GM12878 (cell line): ENCODE measurements at regions not wholly inside any gene's neighbourhood (a gene's known extent, or its start where the extent isn't known, plus 50 kb on each side); places are given as distances from the start of the nearest gene placed in this dataset.

Experiments
- ATAC-seq: fragments of 200-7000 bp; cut with Tn5 transposase; 3 replicates; pipeline ENCODE4 v1.9.1; 2020; ENCODE audit warnings: mild to moderate bottlenecking, moderate library complexity
- BruUV-seq: library from RNA; stranded (reverse); fragments of 400-500 nt; replicated peaks from 2 replicates; lab custom pipeline; 2021; lab: Mats Ljungman, UMichigan
- CTCF ChIA-PET: fragments of 300-600 bp; sonication (Branson Sonifier 250); formaldehyde crosslinking; extraction: SDS; loops from one replicate; lab custom pipeline; 2021; ENCODE audit warnings: inconsistent platforms; lab: Yijun Ruan, JAX
- POLR2A ChIA-PET: fragments of 350-600 bp; formaldehyde crosslinking; extraction: SDS; loops from one replicate; lab custom pipeline; 2021; ENCODE audit warnings: inconsistent platforms; lab: Charles Lee
- RAD21 ChIA-PET: fragments of 300-600 bp; sonication (Branson Sonifier 250); formaldehyde crosslinking; loops from one replicate; lab custom pipeline; 2023; ENCODE audit warnings: antibody characterized with exemption; ENCODE audit not compliant: unreplicated experiment; lab: Charles Lee
- SMC1A ChIA-PET: fragments of 300-600 bp; sonication (Branson Sonifier 250); formaldehyde crosslinking; loops from one replicate; lab custom pipeline; 2023; ENCODE audit not compliant: unreplicated experiment, uncharacterized antibody; lab: Charles Lee
- DNase-seq: peaks from one replicate; pipeline ENCODE4 v3.0.0-alpha.2; 2011; ENCODE audit warnings: low read depth, low spot score
- FAIRE-seq: peaks from 3 replicates; lab custom pipeline; 2011; peaks lifted over from hg19 to GRCh38; lab: Jason Lieb, UNC
- H2AFZ ChIP-seq: 2 replicates; pipeline ENCODE4 v1.6.0; 2011; ENCODE audit warnings: low read depth, low read length, control low read depth; ENCODE audit not compliant: control insufficient read depth
- H3K27ac ChIP-seq: 2 replicates; pipeline ENCODE4 v1.5.1; 2011; ENCODE audit warnings: control low read depth; ENCODE audit not compliant: control insufficient read depth, insufficient read depth
- H3K27me3 ChIP-seq, 2 experiments: replicated peaks in 1 of 2; 2 replicates each; pipeline versions ENCODE4 v1.6.0 to v1.6.1; 2011; ENCODE audit warnings: low read length in 1 of 2; ENCODE audit not compliant: control insufficient read depth in 2 of 2, insufficient read depth in 2 of 2
- H3K36me3 ChIP-seq, 2 experiments: 2 replicates each; pipeline ENCODE4 v1.5.1; 2011; ENCODE audit warnings: low read length in 1 of 2; ENCODE audit not compliant: control insufficient read depth in 2 of 2, insufficient read depth in 2 of 2
- H3K4me1 ChIP-seq: 2 replicates; pipeline ENCODE4 v1.6.1; 2011; ENCODE audit warnings: mild to moderate bottlenecking, low read length, moderate library complexity, mixed read lengths; ENCODE audit not compliant: control insufficient read depth, insufficient read depth
- H3K4me2 ChIP-seq: 2 replicates; pipeline ENCODE4 v1.6.0; 2011; ENCODE audit warnings: control low read depth; ENCODE audit not compliant: control insufficient read depth, insufficient read depth
- H3K4me3 ChIP-seq: fragments of 200-600 bp; sonication (generic); 2 replicates; pipeline ENCODE4 v1.5.1; 2016
- H3K79me2 ChIP-seq: 2 replicates; pipeline ENCODE4 v1.6.0; 2011; ENCODE audit warnings: low read length; ENCODE audit not compliant: control insufficient read depth, insufficient read depth
- H3K9ac ChIP-seq: 2 replicates; pipeline ENCODE4 v1.8.0; 2011; ENCODE audit warnings: low read length, control low read depth, mixed read lengths; ENCODE audit not compliant: control insufficient read depth, insufficient read depth
- H3K9me3 ChIP-seq: replicated peaks from 3 replicates; pipeline ENCODE4 v1.5.1; 2011; ENCODE audit warnings: mild to moderate bottlenecking, low read length; ENCODE audit not compliant: control insufficient read depth, insufficient read depth
- H4K20me1 ChIP-seq: 2 replicates; pipeline ENCODE4 v1.6.0; 2011; ENCODE audit not compliant: control insufficient read depth, insufficient read depth
- CBX5 ChIP-seq: sonication (generic); IDR thresholded peaks from 2 replicates; pipeline ENCODE4 v1.6.1; 2016; ENCODE audit warnings: low read depth, moderate library complexity, mild to moderate bottlenecking, inconsistent platforms
- ESRRA ChIP-seq: IDR thresholded peaks from 2 replicates; pipeline ENCODE4 v1.6.1; 2012; ENCODE audit warnings: mild to moderate bottlenecking, low read length, improper control_type of control experiment
- FOXK2 ChIP-seq: fragments of 450-650 bp; IDR thresholded peaks from 2 replicates; pipeline ENCODE4 v1.6.1; 2017; ENCODE audit warnings: mild to moderate bottlenecking, moderate library complexity
- HDAC6 ChIP-seq: fragments of 200-600 bp; sonication (generic); IDR thresholded peaks from one replicate; pipeline ENCODE4 v1.8.0; 2017; ENCODE audit warnings: antibody characterized with exemption; ENCODE audit not compliant: unreplicated experiment
- LARP7 ChIP-seq: fragments of 450-650 bp; IDR thresholded peaks from 2 replicates; pipeline ENCODE4 v1.6.1; 2017; ENCODE audit warnings: mild to moderate bottlenecking
- MEF2A ChIP-seq: IDR thresholded peaks from 2 replicates; pipeline ENCODE4 v1.6.1; 2011; ENCODE audit warnings: low read depth, mild to moderate bottlenecking, low read length, moderate library complexity; ENCODE audit not compliant: insufficient read depth
- NR2C2 ChIP-seq: IDR thresholded peaks from 2 replicates; pipeline ENCODE4 v1.6.1; 2011; ENCODE audit warnings: borderline replicate concordance, low read depth; ENCODE audit not compliant: control insufficient read depth, insufficient read length
- PAX5 ChIP-seq: IDR thresholded peaks from 2 replicates; pipeline ENCODE4 v1.6.1; 2011; ENCODE audit warnings: low read depth, low read length, borderline replicate concordance
- SREBF1 ChIP-seq: IDR thresholded peaks from 2 replicates; pipeline ENCODE4 v1.6.1; 2012; ENCODE audit warnings: mild to moderate bottlenecking, low read length
- TBL1XR1 ChIP-seq: IDR thresholded peaks from 2 replicates; pipeline ENCODE4 v1.6.1; 2012; ENCODE audit warnings: low read depth, low read length, improper control_type of control experiment
- ZBTB40 ChIP-seq: fragments of 450-650 bp; IDR thresholded peaks from 2 replicates; pipeline ENCODE4 v1.6.1; 2016; ENCODE audit warnings: mild to moderate bottlenecking, moderate library complexity, borderline replicate concordance
- ZNF207 ChIP-seq: fragments of 450-650 bp; IDR thresholded peaks from 2 replicates; pipeline ENCODE4 v1.6.1; 2014; ENCODE audit warnings: antibody characterized with exemption, mild to moderate bottlenecking, borderline replicate concordance
- ZNF24 ChIP-seq: fragments of 450-650 bp; IDR thresholded peaks from 2 replicates; pipeline ENCODE4 v1.6.1; 2017; ENCODE audit warnings: antibody characterized with exemption, mild to moderate bottlenecking
- ZNF687 ChIP-seq: fragments of 450-650 bp; IDR thresholded peaks from 2 replicates; pipeline ENCODE4 v1.6.1; 2017; ENCODE audit warnings: mild to moderate bottlenecking, moderate library complexity
- WGBS: methylation state at CpG from one replicate; pipeline ENCODE4 v1.1.6; 2016; ENCODE audit warnings: low lambda C conversion rate; ENCODE audit not compliant: insufficient replicate concordance, insufficient coverage; ENCODE audit errors: missing lambda C conversion rate; 5-methylcytosine and 5-hydroxymethylcytosine counted together
- in situ Hi-C: fragments of 300-500 bp; cut with MboI; formaldehyde crosslinking; loops from 9 replicates; pipeline ENCODE4 v1.14.3; 2018; ENCODE audit warnings: mixed read lengths
- intact Hi-C: fragments of 100-400 bp; cut with micrococcal nuclease; formaldehyde crosslinking; loops from one replicate; pipeline ENCODE4 v1.14.2; 2022; ENCODE audit not compliant: unreplicated experiment
- TF ChIP-seq, protein P1 (sequence below): fragments of 450-650 bp; formaldehyde crosslinking; IDR thresholded peaks from 2 replicates; pipeline ENCODE4 v1.4.0; 2020; ENCODE audit warnings: mild to moderate bottlenecking, moderate library complexity

GRCh38 chr19:29399804-29400203 lies 126.0 kb upstream of the VSTM2B start:
- no peak for FAIRE-seq
- Histone ChIP-seq H3K36me3 (no peaks in the 10 kb centered on the region), H3K9me3 (no peaks in the 10 kb centered on the region), H3K79me2 (no peaks in the 10 kb centered on the region), H3K9ac (no peak overlapping the region), H3K4me2 (no peak overlapping the region), H3K27me3 (no peaks in the 10 kb centered on the region), H2AFZ (no peak overlapping the region), H4K20me1 (no peaks in the 10 kb centered on the region), H3K4me3 (no peak overlapping the region), H3K4me1 (no peaks in the 10 kb centered on the region), H3K27ac (no peak overlapping the region)
- 22% methylated on average over 8 of the region's 8 CpGs for WGBS
- DNase-seq: no peak
- TF ChIP-seq NR2C2 (no peak), ZBTB40 (no peak), PAX5 (no peak), ZNF207 (no peak), HDAC6 (no peak), ESRRA (no peak), LARP7 (no peak), TBL1XR1 (no peak), MEF2A (no peak), ZNF24 (no peak), FOXK2 (no peak), ZNF687 (no peak), CBX5 (no peak), SREBF1 (no peak)
- TF ChIP-seq, protein P1, sequence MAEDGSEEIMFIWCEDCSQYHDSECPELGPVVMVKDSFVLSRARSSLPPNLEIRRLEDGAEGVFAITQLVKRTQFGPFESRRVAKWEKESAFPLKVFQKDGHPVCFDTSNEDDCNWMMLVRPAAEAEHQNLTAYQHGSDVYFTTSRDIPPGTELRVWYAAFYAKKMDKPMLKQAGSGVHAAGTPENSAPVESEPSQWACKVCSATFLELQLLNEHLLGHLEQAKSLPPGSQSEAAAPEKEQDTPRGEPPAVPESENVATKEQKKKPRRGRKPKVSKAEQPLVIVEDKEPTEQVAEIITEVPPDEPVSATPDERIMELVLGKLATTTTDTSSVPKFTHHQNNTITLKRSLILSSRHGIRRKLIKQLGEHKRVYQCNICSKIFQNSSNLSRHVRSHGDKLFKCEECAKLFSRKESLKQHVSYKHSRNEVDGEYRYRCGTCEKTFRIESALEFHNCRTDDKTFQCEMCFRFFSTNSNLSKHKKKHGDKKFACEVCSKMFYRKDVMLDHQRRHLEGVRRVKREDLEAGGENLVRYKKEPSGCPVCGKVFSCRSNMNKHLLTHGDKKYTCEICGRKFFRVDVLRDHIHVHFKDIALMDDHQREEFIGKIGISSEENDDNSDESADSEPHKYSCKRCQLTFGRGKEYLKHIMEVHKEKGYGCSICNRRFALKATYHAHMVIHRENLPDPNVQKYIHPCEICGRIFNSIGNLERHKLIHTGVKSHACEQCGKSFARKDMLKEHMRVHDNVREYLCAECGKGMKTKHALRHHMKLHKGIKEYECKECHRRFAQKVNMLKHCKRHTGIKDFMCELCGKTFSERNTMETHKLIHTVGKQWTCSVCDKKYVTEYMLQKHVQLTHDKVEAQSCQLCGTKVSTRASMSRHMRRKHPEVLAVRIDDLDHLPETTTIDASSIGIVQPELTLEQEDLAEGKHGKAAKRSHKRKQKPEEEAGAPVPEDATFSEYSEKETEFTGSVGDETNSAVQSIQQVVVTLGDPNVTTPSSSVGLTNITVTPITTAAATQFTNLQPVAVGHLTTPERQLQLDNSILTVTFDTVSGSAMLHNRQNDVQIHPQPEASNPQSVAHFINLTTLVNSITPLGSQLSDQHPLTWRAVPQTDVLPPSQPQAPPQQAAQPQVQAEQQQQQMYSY: no peak
- in situ Hi-C loops: no loop called here
- RAD21 ChIA-PET: no interaction called here
- POLR2A ChIA-PET: no interaction called here
- intact Hi-C loops: no loop called here
- no TSS peak for BruUV-seq
- ATAC-seq: no peak
- CTCF ChIA-PET: no interaction called here
- SMC1A ChIA-PET: no interaction called here
